BJ (cell line): ENCODE measurements at regions not wholly inside any gene's neighbourhood (a gene's known extent, or its start where the extent isn't known, plus 50 kb on each side); places are given as distances from the start of the nearest gene placed in this dataset.

Experiments
- CTCF ChIA-PET: fragments of 350-600 bp; formaldehyde crosslinking; extraction: SDS; loops from one replicate; lab custom pipeline; 2021; ENCODE audit warnings: antibody characterized with exemption, inconsistent platforms; lab: Yijun Ruan, JAX
- POLR2A ChIA-PET: fragments of 300-600 bp; sonication (Branson Sonifier 250); formaldehyde crosslinking; extraction: SDS; loops from one replicate; lab custom pipeline; 2021; ENCODE audit warnings: antibody characterized with exemption; lab: Charles Lee
- DNase-seq: peaks from one replicate; pipeline ENCODE4 v3.0.0-alpha.2; 2011; ENCODE audit warnings: low read depth
- H3K27me3 ChIP-seq: 2 replicates; pipeline ENCODE4 v1.6.0; 2011; ENCODE audit warnings: low read length; ENCODE audit not compliant: control insufficient read depth, insufficient read depth
- H3K36me3 ChIP-seq: 2 replicates; pipeline ENCODE4 v1.5.1; 2011; ENCODE audit warnings: low read length; ENCODE audit not compliant: control insufficient read depth, insufficient read depth
- H3K4me3 ChIP-seq: 2 replicates; pipeline ENCODE4 v1.5.1; 2011; ENCODE audit warnings: low read depth, mild to moderate bottlenecking, control low read depth, low read length
- CTCF ChIP-seq: IDR thresholded peaks from 2 replicates; pipeline ENCODE4 v1.5.1; 2011; ENCODE audit warnings: low read depth, mild to moderate bottlenecking, control low read depth, inconsistent platforms, low read length, moderate library complexity; ENCODE audit not compliant: insufficient read depth

- H3K36me3 ChIP-seq = no peaks in the 10 kb centered on the region
- CTCF ChIA-PET = no interaction called here
- H3K4me3 ChIP-seq = no peak overlapping the region
- TF ChIP-seq CTCF = no peak
- DNase-seq = no peak
- POLR2A ChIA-PET = no interaction called here
- H3K27me3 ChIP-seq = no peaks in the 10 kb centered on the region
These were observed 694.6 kb downstream of the CPS1 start for GRCh38 chr2:211251016-211251415.

- no peak for DNase-seq
- Histone ChIP-seq H3K27me3 (no peaks in the 10 kb centered on the region), H3K4me3 (no peak overlapping the region), H3K36me3 (no peaks in the 10 kb centered on the region)
- ChIA-PET CTCF (no interaction called here), POLR2A (no interaction called here)
- no peak for TF ChIP-seq CTCF
These were observed 702.4 kb downstream of the CPS1 start for GRCh38 chr2:211258646-211259335.

- POLR2A ChIA-PET = no interaction called here
- CTCF ChIA-PET = no interaction called here
- no peak for TF ChIP-seq CTCF
These were observed 703.6 kb downstream of the CPS1 start for GRCh38 chr2:211259831-211260476.

GRCh38 chr2:211270257-211270656 lies 713.9 kb downstream of the CPS1 start:
- H3K4me3 ChIP-seq = no peak overlapping the region
- no peak for TF ChIP-seq CTCF
- H3K27me3 ChIP-seq = no peaks in the 10 kb centered on the region
- CTCF ChIA-PET = no interaction called here
- no peaks in the 10 kb centered on the region for H3K36me3 ChIP-seq
- POLR2A ChIA-PET = no interaction called here
- DNase-seq = no peak

More at GRCh38 chr2:211259831-211260476, 703.6 kb downstream of the CPS1 start:
- Histone ChIP-seq H3K27me3 (no peaks in the 10 kb centered on the region), H3K4me3 (no peak overlapping the region), H3K36me3 (no peaks in the 10 kb centered on the region)
- no peak for DNase-seq

GRCh38 chr2:211281430-211282073 lies 725.2 kb downstream of the CPS1 start:
- POLR2A ChIA-PET = no interaction called here
- no peak for DNase-seq
- no peak overlapping the region for H3K4me3 ChIP-seq
- H3K36me3 ChIP-seq = no peaks in the 10 kb centered on the region
- CTCF ChIA-PET = no interaction called here
- H3K27me3 ChIP-seq = no peaks in the 10 kb centered on the region
- TF ChIP-seq CTCF = no peak
